ENCODE measurements at regions not wholly inside any gene's neighbourhood (a gene's known extent, or its start where the extent isn't known, plus 50 kb on each side); places are given as distances from the start of the nearest gene placed in this dataset.

DNA sequence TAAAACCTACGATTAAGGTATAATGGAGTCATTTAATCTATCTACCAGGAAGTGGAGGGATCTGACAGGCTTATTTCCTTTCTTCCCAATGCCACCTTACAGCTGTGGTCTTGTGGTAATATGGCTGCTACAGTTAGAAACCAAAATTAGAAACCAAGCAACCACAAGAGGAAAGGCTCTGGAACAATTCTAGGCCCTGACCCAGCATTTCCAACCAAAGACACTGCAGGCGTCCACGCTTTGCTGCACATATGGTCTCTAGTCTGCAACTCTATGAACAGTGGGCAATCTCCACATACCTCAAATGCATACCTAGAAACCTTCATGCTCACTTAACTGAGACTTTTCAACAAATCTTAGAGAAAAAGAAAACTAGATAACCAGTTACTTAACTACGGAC, 339.1 kb downstream of the NFIB start:
- TF ChIP-seq ZFP36 (IDR thresholded peaks at IDR 0.05; ENCODE audit: borderline replicate concordance, partially characterized antibody), result no peak
- TF ChIP-seq, protein P1, sequence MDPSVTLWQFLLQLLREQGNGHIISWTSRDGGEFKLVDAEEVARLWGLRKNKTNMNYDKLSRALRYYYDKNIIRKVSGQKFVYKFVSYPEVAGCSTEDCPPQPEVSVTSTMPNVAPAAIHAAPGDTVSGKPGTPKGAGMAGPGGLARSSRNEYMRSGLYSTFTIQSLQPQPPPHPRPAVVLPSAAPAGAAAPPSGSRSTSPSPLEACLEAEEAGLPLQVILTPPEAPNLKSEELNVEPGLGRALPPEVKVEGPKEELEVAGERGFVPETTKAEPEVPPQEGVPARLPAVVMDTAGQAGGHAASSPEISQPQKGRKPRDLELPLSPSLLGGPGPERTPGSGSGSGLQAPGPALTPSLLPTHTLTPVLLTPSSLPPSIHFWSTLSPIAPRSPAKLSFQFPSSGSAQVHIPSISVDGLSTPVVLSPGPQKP (IDR thresholded peaks at IDR 0.05; ENCODE audit: low read depth, low read length), result no peak

All from A549 (cell line).